B cell (primary cell): ENCODE measurements at regions not wholly inside any gene's neighbourhood (a gene's known extent, or its start where the extent isn't known, plus 50 kb on each side); places are given as distances from the start of the nearest gene placed in this dataset.
"Not testable (repeated sequence)": the region's sequence is repeated elsewhere in the genome, so short reads cannot be mapped to it uniquely, and the experiment has no call there.

Source experiments
- ATAC-seq: fragments of 200-7000 bp; cut with Tn5 transposase; one replicate; pipeline ENCODE4 v1.10.0; 2021; ENCODE audit warnings: low read depth, mild to moderate bottlenecking, moderate number of reproducible peaks, moderate library complexity
- CTCF ChIA-PET: fragments of 350-600 bp; sonication (Branson Sonifier 250); formaldehyde crosslinking; loops from one replicate; lab custom pipeline; 2021; ENCODE audit warnings: antibody characterized with exemption, inconsistent platforms; lab: Charles Lee
- POLR2A ChIA-PET: fragments of 350-600 bp; sonication (Branson Sonifier 250); formaldehyde crosslinking; loops from one replicate; lab custom pipeline; 2021; ENCODE audit warnings: antibody characterized with exemption; lab: Charles Lee
- DNase-seq: peaks from one replicate; pipeline ENCODE4 v3.0.0; 2013
- H2AFZ ChIP-seq: 2 replicates; pipeline ENCODE4 v1.6.1; 2012; ENCODE audit warnings: mild to moderate bottlenecking, low read depth, low read length; ENCODE audit not compliant: insufficient read depth, poor library complexity, severe bottlenecking
- H3K27ac ChIP-seq, 2 donors: 1 replicate in 1 of 2; 2 replicates in 1 of 2; pipeline ENCODE4 v1.5.1; 2012 to 2013; ENCODE audit warnings: low read length in 2 of 2, mild to moderate bottlenecking in 2 of 2, moderate library complexity in 1 of 2
- H3K27me3 ChIP-seq, 4 experiments: fragments of 200-600 bp in 1 of 4; sonication (generic) in 1 of 4; replicated peaks in 1 of 4; 1 replicate in 2 of 4; 2 replicates in 2 of 4; pipeline versions ENCODE4 v1.6.1 to v1.7.0; 2013 to 2016; ENCODE audit warnings: low read length in 3 of 4, mild to moderate bottlenecking in 2 of 4, mixed read lengths in 1 of 4, moderate library complexity in 1 of 4; ENCODE audit not compliant: insufficient read depth in 4 of 4, control insufficient read depth in 3 of 4; ENCODE audit errors: control extremely low read depth in 1 of 4
- H3K36me3 ChIP-seq, 2 experiments: replicated peaks in 1 of 2; 1 replicate in 1 of 2; 2 replicates in 1 of 2; pipeline versions ENCODE4 v1.6.1 to v1.7.1; 2013; ENCODE audit warnings: low read length in 1 of 2; ENCODE audit not compliant: insufficient read depth in 2 of 2, control insufficient read depth in 1 of 2; ENCODE audit errors: control extremely low read depth in 1 of 2, extremely low read depth in 1 of 2
- H3K4me1 ChIP-seq, 2 donors: fragments of 200-600 bp in 1 of 2; sonication (generic) in 1 of 2; 1 replicate in 1 of 2; 2 replicates in 1 of 2; pipeline versions ENCODE4 v1.5.1 to v1.6.1; 2013 to 2017; ENCODE audit warnings: low read length in 2 of 2; ENCODE audit not compliant: control insufficient read depth in 2 of 2, insufficient read depth in 2 of 2
- H3K4me2 ChIP-seq: replicated peaks from 2 replicates; pipeline ENCODE3; 2012; ENCODE audit warnings: mild to moderate bottlenecking, low read depth, low read length; ENCODE audit not compliant: poor library complexity, severe bottlenecking
- H3K4me3 ChIP-seq, 5 experiments: fragments of 200-600 bp in 1 of 5; sonication (generic) in 1 of 5; 1 replicate in 3 of 5; 2 replicates in 2 of 5; pipeline versions ENCODE4 v1.5.1 to v1.7.0; 2011 to 2016; ENCODE audit warnings: low read length in 4 of 5, mild to moderate bottlenecking in 4 of 5, low read depth in 2 of 5, control low read depth in 1 of 5, moderate library complexity in 1 of 5; ENCODE audit not compliant: insufficient read depth in 1 of 5; ENCODE audit errors: control extremely low read depth in 1 of 5, extremely low read depth in 1 of 5
- H3K79me2 ChIP-seq: fragments of 200-600 bp; sonication (generic); one replicate; pipeline ENCODE4 v1.6.0; 2016; ENCODE audit warnings: low read length; ENCODE audit not compliant: control insufficient read depth, insufficient read depth
- H3K9ac ChIP-seq: fragments of 200-600 bp; sonication (generic); 2 replicates; pipeline ENCODE4 v1.6.1; 2017; ENCODE audit warnings: mild to moderate bottlenecking, low read length, moderate library complexity
- H3K9me3 ChIP-seq, 3 donors: one replicate each; pipeline versions ENCODE4 v1.6.1 to v1.7.1; 2013; ENCODE audit warnings: low read length in 2 of 3; ENCODE audit not compliant: control insufficient read depth in 2 of 3, insufficient read depth in 1 of 3; ENCODE audit errors: control extremely low read depth in 1 of 3
- H4K20me1 ChIP-seq: 2 replicates; pipeline ENCODE4 v1.6.0; 2012; ENCODE audit warnings: mild to moderate bottlenecking, low read length; ENCODE audit not compliant: insufficient read depth, control insufficient read depth, poor library complexity, severe bottlenecking
- H3K27ac Mint-ChIP-seq: one replicate; pipeline ENCODE4 v1.8.0; 2021; ENCODE audit warnings: mixed read lengths
- H3K27me3 Mint-ChIP-seq: one replicate; pipeline ENCODE4 v1.8.0; 2021; ENCODE audit warnings: mixed read lengths
- H3K4me1 Mint-ChIP-seq: one replicate; pipeline ENCODE4 v1.8.0; 2021; ENCODE audit warnings: mixed read lengths
- H3K4me3 Mint-ChIP-seq: one replicate; pipeline ENCODE4 v1.8.0; 2021; ENCODE audit warnings: mixed read lengths
- H3K9me3 Mint-ChIP-seq: one replicate; pipeline ENCODE4 v1.8.0; 2022; ENCODE audit warnings: mixed read lengths; ENCODE audit not compliant: insufficient read depth
- CTCF ChIP-seq: fragments of 200-600 bp; IDR thresholded peaks from one replicate; pipeline ENCODE4 v1.8.0; 2022; ENCODE audit warnings: antibody characterized with exemption, mild to moderate bottlenecking
- EZH2 ChIP-seq: IDR thresholded peaks from 2 replicates; pipeline ENCODE4 v1.6.1; 2012; ENCODE audit warnings: borderline replicate concordance, low read depth, mild to moderate bottlenecking, moderate library complexity, low read length; ENCODE audit not compliant: insufficient read depth, poor library complexity, severe bottlenecking
- WGBS: methylation state at CpG from one replicate; pipeline ENCODE4 v1.1.5; 2013; ENCODE audit warnings: missing lambda C conversion rate; ENCODE audit not compliant: insufficient coverage; 5-methylcytosine and 5-hydroxymethylcytosine counted together
- intact Hi-C: fragments of 100-400 bp; cut with micrococcal nuclease; formaldehyde crosslinking; loops from one replicate; pipeline ENCODE4 v1.10.0; 2022

GRCh38 chrX:140249088-140249487 is 255.8 kb downstream of the SOX3 start:
- Histone ChIP-seq H3K4me1 (no peaks in the 10 kb centered on the region), H3K27me3 (no peaks in the 10 kb centered on the region), H2AFZ (no peak overlapping the region), H3K4me2 (no peak overlapping the region), H3K4me3 (no peak overlapping the region), H4K20me1 (no peaks in the 10 kb centered on the region), H3K79me2 (no peaks in the 10 kb centered on the region), H3K27ac (no peak overlapping the region), H3K9ac (no peak overlapping the region), H3K36me3 (no peaks in the 10 kb centered on the region), H3K9me3 (no peaks in the 10 kb centered on the region)
- intact Hi-C loops, result no loop called here
- DNase-seq, result no peak
- no peaks in the 10 kb centered on the region for H3K9me3 Mint-ChIP-seq
- no peak for ATAC-seq
- no peaks in the 10 kb centered on the region for H3K27me3 Mint-ChIP-seq
- 90% methylated on average over 2 of the region's 8 CpGs for WGBS
- no peak overlapping the region for H3K27ac Mint-ChIP-seq
- CTCF ChIA-PET, result no interaction called here
- TF ChIP-seq EZH2 (no peak), CTCF (no peak)
- H3K4me1 Mint-ChIP-seq, result no peaks in the 10 kb centered on the region
- no peak overlapping the region for H3K4me3 Mint-ChIP-seq
- POLR2A ChIA-PET, result no interaction called here

- no peak overlapping the region for H3K27ac ChIP-seq
- ATAC-seq (no peak), DNase-seq (no peak)
- no CpG with 5 or more reads among the region's 1 CpG for WGBS
- no peaks in the 10 kb centered on the region for H4K20me1 ChIP-seq
- H3K4me3 ChIP-seq, result no peak overlapping the region
- no peak for TF ChIP-seq CTCF
- no peak for TF ChIP-seq EZH2
- H3K79me2 ChIP-seq, result no peaks in the 10 kb centered on the region
- no peak overlapping the region for H2AFZ ChIP-seq
- no peaks in the 10 kb centered on the region for H3K9me3 ChIP-seq
- intact Hi-C loops, result no loop called here
- POLR2A ChIA-PET, result no interaction called here
- H3K4me1 ChIP-seq, result no peaks in the 10 kb centered on the region
- CTCF ChIA-PET, result no interaction called here
- Mint-ChIP-seq H3K9me3 (peaks cover 4% of the 10 kb centered on the region), H3K4me3 (no peak overlapping the region), H3K4me1 (no peaks in the 10 kb centered on the region), H3K27me3 (no peaks in the 10 kb centered on the region), H3K27ac (no peak overlapping the region)
- H3K9ac ChIP-seq, result no peak overlapping the region
- no peak overlapping the region for H3K4me2 ChIP-seq
- no peaks in the 10 kb centered on the region for H3K27me3 ChIP-seq
- H3K36me3 ChIP-seq, result no peaks in the 10 kb centered on the region
Measured at GRCh38 chrX:140229191-140229590, 263.9 kb upstream of the CXorf66 start.

GRCh38 chrX:140226037-140226436 is 260.7 kb upstream of the CXorf66 start:
- H2AFZ ChIP-seq, H3K4me1 ChIP-seq, H4K20me1 ChIP-seq, H3K27me3 Mint-ChIP-seq, H3K36me3 ChIP-seq, H3K4me3 Mint-ChIP-seq, DNase-seq, H3K4me2 ChIP-seq, H3K27ac Mint-ChIP-seq, H3K27me3 ChIP-seq, H3K4me3 ChIP-seq, H3K9me3 ChIP-seq, H3K9me3 Mint-ChIP-seq, ATAC-seq, H3K4me1 Mint-ChIP-seq, intact Hi-C loops, CTCF ChIA-PET, H3K9ac ChIP-seq, H3K27ac ChIP-seq, POLR2A ChIA-PET, H3K79me2 ChIP-seq: not testable (repeated sequence)
- WGBS, result no CpG with 5 or more reads among the region's 8 CpGs
